ENCODE measurements at regions not wholly inside any gene's neighbourhood (a gene's known extent, or its start where the extent isn't known, plus 50 kb on each side); places are given as distances from the start of the nearest gene placed in this dataset.
A peak's percentile ranks its signal among the peaks of the same experiment; 100 is the strongest.

- H3K9me3 ChIP-seq, result peaks cover 0 to 8% (median 4%) of the 10 kb centered on the region in 4 donors
- intact Hi-C loops (cut with DNase I), result no loop called here
- TF ChIP-seq CTCF (IDR thresholded peaks at IDR 0.05) (no peak), POLR2AphosphoS5 (IDR thresholded peaks at IDR 0.05) (no peak), POLR2A (IDR thresholded peaks at IDR 0.05) (no peak), EP300 (IDR thresholded peaks at IDR 0.05) (no peak)
- no peaks in the 10 kb centered on the region for H3K36me3 ChIP-seq
- H3K4me3 ChIP-seq, result no peak overlapping the region
- H3K4me1 ChIP-seq, result peaks cover 0 to 13% (median 10%) of the 10 kb centered on the region in 4 donors
- DNase-seq, result no peak
- WGBS, 2 donors, result 85 to 87% methylated on average over 9 of the region's 9 CpGs
- H3K27ac ChIP-seq, result no peak overlapping the region
- H3K27me3 ChIP-seq, result peaks cover 0 to 21% (median 4%) of the 10 kb centered on the region in 3 donors
Measured at GRCh38 chr14:61110316-61111082, 129.5 kb downstream of the SLC38A6 start.

- Histone ChIP-seq H3K4me1 (peaks cover 0 to 17% (median 13%) of the 10 kb centered on the region in 4 donors), H3K27me3 (peaks cover 0 to 21% (median 4%) of the 10 kb centered on the region in 3 donors), H3K9me3 (peaks cover 0 to 2% (median 2%) of the 10 kb centered on the region in 4 donors), H3K27ac (no peak overlapping the region), H3K36me3 (no peaks in the 10 kb centered on the region), H3K4me3 (no peak overlapping the region)
- WGBS, 2 donors, result 66 to 74% methylated on average over 3 of the region's 3 CpGs
- TF ChIP-seq POLR2A (IDR thresholded peaks at IDR 0.05), result no peak
- no peak for TF ChIP-seq EP300 (IDR thresholded peaks at IDR 0.05)
- TF ChIP-seq CTCF (IDR thresholded peaks at IDR 0.05), result no peak
- TF ChIP-seq POLR2AphosphoS5 (IDR thresholded peaks at IDR 0.05), result no peak
- DNase-seq, result no peak
- intact Hi-C loops (cut with DNase I), result loop anchor here (5.0 kb wide), 1 partner anchor 38 kb away; no protein-coding TSS in a partner anchor
Measured at GRCh38 chr14:61109288-61109687, 128.2 kb downstream of the SLC38A6 start.

- no peak for TF ChIP-seq CTCF (IDR thresholded peaks at IDR 0.05)
- TF ChIP-seq POLR2AphosphoS5 (IDR thresholded peaks at IDR 0.05), result no peak
- TF ChIP-seq EP300 (IDR thresholded peaks at IDR 0.05), result no peak
- TF ChIP-seq POLR2A (IDR thresholded peaks at IDR 0.05), result no peak
Measured at GRCh38 chr14:61108496-61109141, 127.6 kb downstream of the SLC38A6 start.

GRCh38 chr14:61107869-61108493 lies 126.9 kb downstream of the SLC38A6 start:
- Histone ChIP-seq H3K4me3 (no peak overlapping the region), H3K9me3 (no peaks in the 10 kb centered on the region), H3K27me3 (peaks cover 0 to 21% (median 4%) of the 10 kb centered on the region in 3 donors), H3K36me3 (no peaks in the 10 kb centered on the region), H3K27ac (peak overlapping the region in 1 of 4 donors; percentile 3), H3K4me1 (peaks cover 0 to 30% (median 26%) of the 10 kb centered on the region in 4 donors)
- intact Hi-C loops (cut with DNase I), result loop anchor here (5.0 kb wide), 1 partner anchor 39 kb away; no protein-coding TSS in a partner anchor
- DNase-seq, result no peak
- TF ChIP-seq POLR2AphosphoS5 (IDR thresholded peaks at IDR 0.05) (no peak), EP300 (IDR thresholded peaks at IDR 0.05) (no peak), CTCF (IDR thresholded peaks at IDR 0.05) (no peak), POLR2A (IDR thresholded peaks at IDR 0.05) (no peak)
- 78% methylated on average over 6 of the region's 6 CpGs for WGBS, 2 donors

More at GRCh38 chr14:61108496-61109141, 127.6 kb downstream of the SLC38A6 start:
- peak overlapping the region in 1 of 4 donors; percentile 3 for H3K27ac ChIP-seq
- peaks cover 0 to 24% (median 20%) of the 10 kb centered on the region in 4 donors for H3K4me1 ChIP-seq
- peaks cover 0 to 2% (median 0%) of the 10 kb centered on the region in 4 donors for H3K9me3 ChIP-seq
- H3K36me3 ChIP-seq, result no peaks in the 10 kb centered on the region
- intact Hi-C loops (cut with DNase I), result loop anchor here (5.0 kb wide), 1 partner anchor 39 kb away; no protein-coding TSS in a partner anchor
- no peak for DNase-seq
- H3K4me3 ChIP-seq, result no peak overlapping the region
- WGBS, 2 donors, result 82 to 86% methylated on average over 10 of the region's 10 CpGs
- H3K27me3 ChIP-seq, result peaks cover 0 to 21% (median 4%) of the 10 kb centered on the region in 3 donors

Data from sigmoid colon (tissue), 6 donors.